SK-N-SH treated with all-trans-retinoic acid at 6 μM for 48 hours (cell line): ENCODE measurements at regions not wholly inside any gene's neighbourhood (a gene's known extent, or its start where the extent isn't known, plus 50 kb on each side); places are given as distances from the start of the nearest gene placed in this dataset.
"Not testable (repeated sequence)": the region's sequence is repeated elsewhere in the genome, so short reads cannot be mapped to it uniquely, and the experiment has no call there.

Experiments used
- ATAC-seq: fragments of 200-7000 bp; cut with Tn5 transposase; 3 replicates; pipeline ENCODE4 v1.9.1; 2020; ENCODE audit warnings: mild to moderate bottlenecking, moderate library complexity
- ARNTL ChIP-seq: fragments of 450-650 bp; formaldehyde crosslinking; IDR thresholded peaks from 2 replicates; pipeline ENCODE4 v1.5.0; 2020; ENCODE audit warnings: low read depth, mild to moderate bottlenecking, moderate library complexity, borderline replicate concordance
- CREB5 ChIP-seq: fragments of 250-450 bp; sonication (Bioruptor Pico); IDR thresholded peaks from 2 replicates; pipeline ENCODE4 v1.5.1; 2020; ENCODE audit warnings: low read depth, mild to moderate bottlenecking, moderate library complexity
- CSDC2 ChIP-seq: fragments of 250-450 bp; sonication (Bioruptor Pico); IDR thresholded peaks from 2 replicates; pipeline ENCODE4 v1.5.0; 2020; ENCODE audit warnings: mild to moderate bottlenecking, moderate library complexity
- ESRRG ChIP-seq: fragments of 250-450 bp; sonication (Bioruptor Pico); IDR thresholded peaks from 2 replicates; pipeline ENCODE4 v1.6.1; 2021; ENCODE audit warnings: mild to moderate bottlenecking
- GLIS3 ChIP-seq: fragments of 250-450 bp; sonication (Bioruptor Pico); IDR thresholded peaks from 2 replicates; pipeline ENCODE4 v1.5.0; 2020; ENCODE audit warnings: mild to moderate bottlenecking, moderate library complexity
- ISL1 ChIP-seq: fragments of 250-450 bp; sonication (Bioruptor Pico); IDR thresholded peaks from 2 replicates; pipeline ENCODE4 v2.1.2; 2022; ENCODE audit warnings: mild to moderate bottlenecking, moderate library complexity
- POU6F1 ChIP-seq: fragments of 250-450 bp; sonication (Bioruptor Pico); IDR thresholded peaks from 2 replicates; pipeline ENCODE4 v1.8.0; 2021; ENCODE audit warnings: low read depth, mild to moderate bottlenecking, moderate library complexity, borderline replicate concordance
- PPARA ChIP-seq: fragments of 250-450 bp; sonication (Bioruptor Pico); IDR thresholded peaks from 2 replicates; pipeline ENCODE4 v1.5.0; 2020; ENCODE audit warnings: mild to moderate bottlenecking, borderline replicate concordance
- RARB ChIP-seq: fragments of 250-450 bp; sonication (Bioruptor Pico); IDR thresholded peaks from 2 replicates; pipeline ENCODE4 v1.8.0; 2021; ENCODE audit warnings: mild to moderate bottlenecking, moderate library complexity
- SNAI2 ChIP-seq: fragments of 250-450 bp; sonication (Bioruptor Pico); IDR thresholded peaks from 2 replicates; pipeline ENCODE4 v1.5.0; 2020; ENCODE audit warnings: mild to moderate bottlenecking, moderate library complexity
- TCF4 ChIP-seq: fragments of 250-450 bp; sonication (Bioruptor Pico); IDR thresholded peaks from 2 replicates; pipeline ENCODE4 v1.8.0; 2021; ENCODE audit warnings: mild to moderate bottlenecking, moderate library complexity, borderline replicate concordance
- TOX ChIP-seq: fragments of 250-450 bp; sonication (Bioruptor Pico); IDR thresholded peaks from 2 replicates; pipeline ENCODE4 v1.8.0; 2021; ENCODE audit warnings: mild to moderate bottlenecking, moderate library complexity, borderline replicate concordance
- ZC3H10 ChIP-seq: fragments of 250-450 bp; sonication (Bioruptor Pico); IDR thresholded peaks from 2 replicates; pipeline ENCODE4 v1.5.1; 2021; ENCODE audit warnings: mild to moderate bottlenecking, moderate library complexity
- ZFP3 ChIP-seq: fragments of 250-450 bp; sonication (Bioruptor Pico); IDR thresholded peaks from 2 replicates; pipeline ENCODE4 v1.5.0; 2020; ENCODE audit warnings: mild to moderate bottlenecking, moderate library complexity
- ZFP30 ChIP-seq: fragments of 450-650 bp; formaldehyde crosslinking; IDR thresholded peaks from 2 replicates; pipeline ENCODE4 v1.5.0; 2022; ENCODE audit warnings: mild to moderate bottlenecking, moderate library complexity
- ZNF565 ChIP-seq: fragments of 450-650 bp; formaldehyde crosslinking; conservative IDR thresholded peaks from 2 replicates; pipeline ENCODE4 v1.5.0; 2020; ENCODE audit warnings: low read depth, mild to moderate bottlenecking, moderate library complexity
- ZNF70 ChIP-seq: fragments of 450-650 bp; formaldehyde crosslinking; IDR thresholded peaks from 2 replicates; pipeline ENCODE4 v1.5.0; 2020; ENCODE audit warnings: mild to moderate bottlenecking, moderate library complexity
- ZNF8 ChIP-seq: fragments of 450-650 bp; formaldehyde crosslinking; IDR thresholded peaks from 2 replicates; pipeline ENCODE4 v1.5.0; 2020; ENCODE audit warnings: mild to moderate bottlenecking, moderate library complexity
- TF ChIP-seq, protein P1 (sequence below): fragments of 250-450 bp; sonication (Bioruptor Pico); IDR thresholded peaks from 2 replicates; pipeline ENCODE4 v1.5.1; 2021; ENCODE audit warnings: mild to moderate bottlenecking, moderate library complexity
- TF ChIP-seq, protein P2 (sequence below): fragments of 250-450 bp; sonication (Bioruptor Pico); IDR thresholded peaks from 2 replicates; pipeline ENCODE4 v1.5.0; 2020; ENCODE audit warnings: mild to moderate bottlenecking, moderate library complexity
- TF ChIP-seq, protein P3 (sequence below): fragments of 250-450 bp; sonication (Bioruptor Pico); IDR thresholded peaks from 2 replicates; pipeline ENCODE4 v1.8.0; 2020; ENCODE audit warnings: mild to moderate bottlenecking, moderate library complexity, borderline replicate concordance

- ATAC-seq: no peak
Measured at GRCh38 chr16:65365732-65366715, 244.2 kb upstream of the CDH11 start.

GRCh38 chr16:65356721-65357120 lies 234.9 kb upstream of the CDH11 start:
- not testable (repeated sequence) for ATAC-seq

More at GRCh38 chr16:65365732-65366715, 244.2 kb upstream of the CDH11 start:
- peak; percentile 96 for TF ChIP-seq ZFP3 (CRISPR knock-in tag)
- no peak for TF ChIP-seq CSDC2 (CRISPR knock-in tag)

- TF ChIP-seq ISL1 (CRISPR knock-in tag) (no peak), POU6F1 (CRISPR knock-in tag) (no peak), SNAI2 (CRISPR knock-in tag) (no peak), RARB (CRISPR knock-in tag) (no peak), ESRRG (no peak), ZNF8 (CRISPR knock-in tag) (no peak), ZNF565 (CRISPR knock-in tag) (no peak), PPARA (CRISPR knock-in tag) (no peak), TCF4 (CRISPR knock-in tag) (no peak), CSDC2 (CRISPR knock-in tag) (no peak), CREB5 (no peak), ZNF70 (CRISPR knock-in tag) (no peak), ZFP30 (CRISPR knock-in tag) (no peak), ARNTL (CRISPR knock-in tag) (no peak), GLIS3 (CRISPR knock-in tag) (no peak), ZC3H10 (CRISPR knock-in tag) (no peak), TOX (CRISPR knock-in tag) (no peak)
- TF ChIP-seq, protein P1, sequence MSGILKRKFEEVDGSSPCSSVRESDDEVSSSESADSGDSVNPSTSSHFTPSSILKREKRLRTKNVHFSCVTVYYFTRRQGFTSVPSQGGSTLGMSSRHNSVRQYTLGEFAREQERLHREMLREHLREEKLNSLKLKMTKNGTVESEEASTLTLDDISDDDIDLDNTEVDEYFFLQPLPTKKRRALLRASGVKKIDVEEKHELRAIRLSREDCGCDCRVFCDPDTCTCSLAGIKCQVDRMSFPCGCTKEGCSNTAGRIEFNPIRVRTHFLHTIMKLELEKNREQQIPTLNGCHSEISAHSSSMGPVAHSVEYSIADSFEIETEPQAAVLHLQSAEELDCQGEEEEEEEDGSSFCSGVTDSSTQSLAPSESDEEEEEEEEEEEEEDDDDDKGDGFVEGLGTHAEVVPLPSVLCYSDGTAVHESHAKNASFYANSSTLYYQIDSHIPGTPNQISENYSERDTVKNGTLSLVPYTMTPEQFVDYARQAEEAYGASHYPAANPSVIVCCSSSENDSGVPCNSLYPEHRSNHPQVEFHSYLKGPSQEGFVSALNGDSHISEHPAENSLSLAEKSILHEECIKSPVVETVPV (CRISPR knock-in tag): no peak
- TF ChIP-seq, protein P2, sequence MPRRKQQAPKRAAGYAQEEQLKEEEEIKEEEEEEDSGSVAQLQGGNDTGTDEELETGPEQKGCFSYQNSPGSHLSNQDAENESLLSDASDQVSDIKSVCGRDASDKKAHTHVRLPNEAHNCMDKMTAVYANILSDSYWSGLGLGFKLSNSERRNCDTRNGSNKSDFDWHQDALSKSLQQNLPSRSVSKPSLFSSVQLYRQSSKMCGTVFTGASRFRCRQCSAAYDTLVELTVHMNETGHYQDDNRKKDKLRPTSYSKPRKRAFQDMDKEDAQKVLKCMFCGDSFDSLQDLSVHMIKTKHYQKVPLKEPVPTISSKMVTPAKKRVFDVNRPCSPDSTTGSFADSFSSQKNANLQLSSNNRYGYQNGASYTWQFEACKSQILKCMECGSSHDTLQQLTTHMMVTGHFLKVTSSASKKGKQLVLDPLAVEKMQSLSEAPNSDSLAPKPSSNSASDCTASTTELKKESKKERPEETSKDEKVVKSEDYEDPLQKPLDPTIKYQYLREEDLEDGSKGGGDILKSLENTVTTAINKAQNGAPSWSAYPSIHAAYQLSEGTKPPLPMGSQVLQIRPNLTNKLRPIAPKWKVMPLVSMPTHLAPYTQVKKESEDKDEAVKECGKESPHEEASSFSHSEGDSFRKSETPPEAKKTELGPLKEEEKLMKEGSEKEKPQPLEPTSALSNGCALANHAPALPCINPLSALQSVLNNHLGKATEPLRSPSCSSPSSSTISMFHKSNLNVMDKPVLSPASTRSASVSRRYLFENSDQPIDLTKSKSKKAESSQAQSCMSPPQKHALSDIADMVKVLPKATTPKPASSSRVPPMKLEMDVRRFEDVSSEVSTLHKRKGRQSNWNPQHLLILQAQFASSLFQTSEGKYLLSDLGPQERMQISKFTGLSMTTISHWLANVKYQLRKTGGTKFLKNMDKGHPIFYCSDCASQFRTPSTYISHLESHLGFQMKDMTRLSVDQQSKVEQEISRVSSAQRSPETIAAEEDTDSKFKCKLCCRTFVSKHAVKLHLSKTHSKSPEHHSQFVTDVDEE (CRISPR knock-in tag): no peak
- TF ChIP-seq, protein P3, sequence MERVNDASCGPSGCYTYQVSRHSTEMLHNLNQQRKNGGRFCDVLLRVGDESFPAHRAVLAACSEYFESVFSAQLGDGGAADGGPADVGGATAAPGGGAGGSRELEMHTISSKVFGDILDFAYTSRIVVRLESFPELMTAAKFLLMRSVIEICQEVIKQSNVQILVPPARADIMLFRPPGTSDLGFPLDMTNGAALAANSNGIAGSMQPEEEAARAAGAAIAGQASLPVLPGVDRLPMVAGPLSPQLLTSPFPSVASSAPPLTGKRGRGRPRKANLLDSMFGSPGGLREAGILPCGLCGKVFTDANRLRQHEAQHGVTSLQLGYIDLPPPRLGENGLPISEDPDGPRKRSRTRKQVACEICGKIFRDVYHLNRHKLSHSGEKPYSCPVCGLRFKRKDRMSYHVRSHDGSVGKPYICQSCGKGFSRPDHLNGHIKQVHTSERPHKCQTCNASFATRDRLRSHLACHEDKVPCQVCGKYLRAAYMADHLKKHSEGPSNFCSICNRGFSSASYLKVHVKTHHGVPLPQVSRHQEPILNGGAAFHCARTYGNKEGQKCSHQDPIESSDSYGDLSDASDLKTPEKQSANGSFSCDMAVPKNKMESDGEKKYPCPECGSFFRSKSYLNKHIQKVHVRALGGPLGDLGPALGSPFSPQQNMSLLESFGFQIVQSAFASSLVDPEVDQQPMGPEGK (CRISPR knock-in tag): no peak
- ATAC-seq: no peak
Measured at GRCh38 chr16:65355706-65356105, 233.8 kb upstream of the CDH11 start.
